ENCODE measurements at regions not wholly inside any gene's neighbourhood (a gene's known extent, or its start where the extent isn't known, plus 50 kb on each side); places are given as distances from the start of the nearest gene placed in this dataset.
A peak's percentile ranks its signal among the peaks of the same experiment; 100 is the strongest.

GRCh38 chr12:124641591-124641990, 74.2 kb upstream of the NCOR2 start:
- DNase-seq (ENCODE audit: low spot score) (no peak), ATAC-seq (no peak)
- intact Hi-C loops (cut with DNase I) = no loop called here

- DNase-seq (ENCODE audit: low spot score) (no peak), ATAC-seq (no peak)
- intact Hi-C loops (cut with DNase I) = no loop called here
Observed at GRCh38 chr12:124640056-124640455, 72.6 kb upstream of the NCOR2 start.

GRCh38 chr12:124639122-124639806, 71.9 kb upstream of the NCOR2 start:
- intact Hi-C loops (cut with DNase I) = no loop called here
- ATAC-seq = no peak
- no peak for DNase-seq (ENCODE audit: low spot score)

- DNase-seq (ENCODE audit: low spot score) (no peak), ATAC-seq (no peak)
- intact Hi-C loops (cut with DNase I) = no loop called here
Observed at GRCh38 chr12:124637581-124637981, 70.2 kb upstream of the NCOR2 start.

- ATAC-seq (no peak), DNase-seq (ENCODE audit: low spot score) (no peak)
- intact Hi-C loops (cut with DNase I) = no loop called here
Observed at GRCh38 chr12:124637163-124637562, 69.8 kb upstream of the NCOR2 start.

GRCh38 chr12:124636138-124636978, 68.9 kb upstream of the NCOR2 start:
- ATAC-seq (no peak), DNase-seq (ENCODE audit: low spot score) (no peak)
- intact Hi-C loops (cut with DNase I) = no loop called here

- ATAC-seq (no peak), DNase-seq (ENCODE audit: low spot score) (no peak)
- intact Hi-C loops (cut with DNase I) = no loop called here
Observed at GRCh38 chr12:124635316-124635715, 67.9 kb upstream of the NCOR2 start.

GRCh38 chr12:124633365-124634362, 66.3 kb upstream of the NCOR2 start:
- ATAC-seq = no peak
- intact Hi-C loops (cut with DNase I) = no loop called here
- DNase-seq (ENCODE audit: low spot score) = no peak

GRCh38 chr12:124632519-124632984, 65.1 kb upstream of the NCOR2 start:
- no peak for DNase-seq (ENCODE audit: low spot score)
- peak; percentile 20 for ATAC-seq
- intact Hi-C loops (cut with DNase I) = no loop called here

- intact Hi-C loops (cut with DNase I) = no loop called here
- DNase-seq (ENCODE audit: low spot score) (no peak), ATAC-seq (no peak)
Observed at GRCh38 chr12:124631681-124632256, 64.4 kb upstream of the NCOR2 start.

GRCh38 chr12:124630791-124631313, 63.4 kb upstream of the NCOR2 start:
- ATAC-seq (no peak), DNase-seq (ENCODE audit: low spot score) (no peak)
- intact Hi-C loops (cut with DNase I) = no loop called here

- no peak for DNase-seq (ENCODE audit: low spot score)
- ATAC-seq = no peak
Observed at GRCh38 chr12:124629789-124630480, 62.5 kb upstream of the NCOR2 start.

GRCh38 chr12:124629117-124629516, 61.7 kb upstream of the NCOR2 start:
- ATAC-seq (no peak), DNase-seq (ENCODE audit: low spot score) (no peak)
- intact Hi-C loops (cut with DNase I) = no loop called here

More at GRCh38 chr12:124629789-124630480, 62.5 kb upstream of the NCOR2 start:
- intact Hi-C loops (cut with DNase I) = no loop called here

GRCh38 chr12:124627956-124628355, 60.5 kb upstream of the NCOR2 start:
- DNase-seq (ENCODE audit: low spot score) = no peak
- ATAC-seq = no peak
- intact Hi-C loops (cut with DNase I) = no loop called here

- peak; percentile 88 for DNase-seq (ENCODE audit: low spot score)
- intact Hi-C loops (cut with DNase I) = no loop called here
- ATAC-seq = peak; percentile 84
Observed at GRCh38 chr12:124626971-124627411, 59.6 kb upstream of the NCOR2 start.

GRCh38 chr12:124625867-124626675, 58.7 kb upstream of the NCOR2 start:
- intact Hi-C loops (cut with DNase I) = no loop called here
- DNase-seq (ENCODE audit: low spot score) (peak; percentile 91), ATAC-seq (peak; percentile 92)

- DNase-seq (ENCODE audit: low spot score) (no peak), ATAC-seq (no peak)
Observed at GRCh38 chr12:124624823-124625222, 57.4 kb upstream of the NCOR2 start.

More at GRCh38 chr12:124624823-124625222, 57.4 kb upstream of the NCOR2 start:
- intact Hi-C loops (cut with DNase I) = no loop called here
